HUES64 (cell line): ENCODE measurements at regions not wholly inside any gene's neighbourhood (a gene's known extent, or its start where the extent isn't known, plus 50 kb on each side); places are given as distances from the start of the nearest gene placed in this dataset.

Source experiments
- H3K27ac ChIP-seq: 2 replicates; pipeline ENCODE4 v1.7.0; 2013; ENCODE audit warnings: low read depth, low read length, inconsistent platforms
- H3K27me3 ChIP-seq: 2 replicates; pipeline ENCODE4 v1.6.1; 2013; ENCODE audit warnings: mild to moderate bottlenecking, low read length; ENCODE audit not compliant: insufficient read depth
- H3K36me3 ChIP-seq: 2 replicates; pipeline ENCODE4 v1.6.1; 2013; ENCODE audit warnings: mild to moderate bottlenecking, low read length; ENCODE audit not compliant: insufficient read depth
- H3K4me1 ChIP-seq: 2 replicates; pipeline ENCODE4 v1.6.1; 2013; ENCODE audit warnings: mild to moderate bottlenecking, low read length, moderate library complexity; ENCODE audit not compliant: insufficient read depth
- H3K4me3 ChIP-seq: 2 replicates; pipeline ENCODE4 v1.5.1; 2013; ENCODE audit warnings: mild to moderate bottlenecking, low read length, moderate library complexity
- H3K9ac ChIP-seq: 2 replicates; pipeline ENCODE4 v1.6.1; 2013; ENCODE audit warnings: mild to moderate bottlenecking, low read depth, low read length
- H3K9me3 ChIP-seq: 2 replicates; pipeline ENCODE4 v1.6.1; 2013; ENCODE audit warnings: low read depth, low read length; ENCODE audit not compliant: insufficient read depth
- WGBS: fragments of 150-250, 120-280 bp; methylation state at CpG from one replicate; pipeline ENCODE4 v1.1.7; 2013; ENCODE audit warnings: missing lambda C conversion rate; 5-methylcytosine and 5-hydroxymethylcytosine counted together

GRCh38 chr1:38330799-38331198, 284.2 kb upstream of the POU3F1 start:
- no peak overlapping the region for H3K27ac ChIP-seq
- no peak overlapping the region for H3K9ac ChIP-seq
- no peaks in the 10 kb centered on the region for H3K9me3 ChIP-seq
- WGBS = 85% methylated on average over 5 of the region's 5 CpGs
- H3K36me3 ChIP-seq = no peaks in the 10 kb centered on the region
- no peaks in the 10 kb centered on the region for H3K4me1 ChIP-seq
- no peaks in the 10 kb centered on the region for H3K27me3 ChIP-seq
- no peak overlapping the region for H3K4me3 ChIP-seq

GRCh38 chr1:38329644-38330043, 283.1 kb upstream of the POU3F1 start:
- Histone ChIP-seq H3K4me1 (no peaks in the 10 kb centered on the region), H3K27ac (no peak overlapping the region), H3K9me3 (no peaks in the 10 kb centered on the region), H3K4me3 (no peak overlapping the region), H3K27me3 (no peaks in the 10 kb centered on the region), H3K36me3 (no peaks in the 10 kb centered on the region), H3K9ac (no peak overlapping the region)
- WGBS = 86% methylated on average over 1 of the region's 2 CpGs

GRCh38 chr1:38328278-38329035, 281.9 kb upstream of the POU3F1 start:
- H3K36me3 ChIP-seq = no peaks in the 10 kb centered on the region
- H3K27me3 ChIP-seq = no peaks in the 10 kb centered on the region
- WGBS = 95% methylated on average over 10 of the region's 10 CpGs
- H3K9ac ChIP-seq = no peak overlapping the region
- no peaks in the 10 kb centered on the region for H3K9me3 ChIP-seq
- H3K4me1 ChIP-seq = no peaks in the 10 kb centered on the region
- H3K4me3 ChIP-seq = no peak overlapping the region
- no peak overlapping the region for H3K27ac ChIP-seq

GRCh38 chr1:38327559-38327973, 281.0 kb upstream of the POU3F1 start:
- H3K27ac ChIP-seq = no peak overlapping the region
- WGBS = 87% methylated on average over 2 of the region's 2 CpGs
- H3K4me1 ChIP-seq = no peaks in the 10 kb centered on the region
- no peak overlapping the region for H3K4me3 ChIP-seq
- H3K36me3 ChIP-seq = no peaks in the 10 kb centered on the region
- no peaks in the 10 kb centered on the region for H3K9me3 ChIP-seq
- H3K9ac ChIP-seq = no peak overlapping the region
- no peaks in the 10 kb centered on the region for H3K27me3 ChIP-seq

- Histone ChIP-seq H3K4me1 (no peaks in the 10 kb centered on the region), H3K27me3 (no peaks in the 10 kb centered on the region), H3K4me3 (no peak overlapping the region), H3K9ac (no peak overlapping the region), H3K27ac (no peak overlapping the region), H3K9me3 (no peaks in the 10 kb centered on the region), H3K36me3 (no peaks in the 10 kb centered on the region)
- 96% methylated on average over 9 of the region's 9 CpGs for WGBS
These were observed 280.3 kb upstream of the POU3F1 start for GRCh38 chr1:38326856-38327255.

- no peak overlapping the region for H3K9ac ChIP-seq
- H3K36me3 ChIP-seq = no peaks in the 10 kb centered on the region
- no peak overlapping the region for H3K4me3 ChIP-seq
- H3K4me1 ChIP-seq = no peaks in the 10 kb centered on the region
- H3K27me3 ChIP-seq = no peaks in the 10 kb centered on the region
- H3K9me3 ChIP-seq = no peaks in the 10 kb centered on the region
- no peak overlapping the region for H3K27ac ChIP-seq
- 2% methylated on average over 3 of the region's 3 CpGs for WGBS
These were observed 279.5 kb upstream of the POU3F1 start for GRCh38 chr1:38326135-38326534.

- WGBS = 94% methylated on average over 2 of the region's 2 CpGs
- Histone ChIP-seq H3K27me3 (no peaks in the 10 kb centered on the region), H3K27ac (no peak overlapping the region), H3K9me3 (no peaks in the 10 kb centered on the region), H3K36me3 (no peaks in the 10 kb centered on the region), H3K4me1 (no peaks in the 10 kb centered on the region), H3K4me3 (no peak overlapping the region), H3K9ac (no peak overlapping the region)
These were observed 266.2 kb upstream of the POU3F1 start for GRCh38 chr1:38312753-38313152.

GRCh38 chr1:38310079-38310478, 263.5 kb upstream of the POU3F1 start:
- no peak overlapping the region for H3K9ac ChIP-seq
- H3K27ac ChIP-seq = no peak overlapping the region
- H3K9me3 ChIP-seq = no peaks in the 10 kb centered on the region
- WGBS = 90% methylated on average over 1 of the region's 1 CpG
- no peak overlapping the region for H3K4me3 ChIP-seq
- H3K36me3 ChIP-seq = no peaks in the 10 kb centered on the region
- H3K27me3 ChIP-seq = no peaks in the 10 kb centered on the region
- no peaks in the 10 kb centered on the region for H3K4me1 ChIP-seq

- no peaks in the 10 kb centered on the region for H3K4me1 ChIP-seq
- H3K4me3 ChIP-seq = no peak overlapping the region
- no peak overlapping the region for H3K27ac ChIP-seq
- H3K9ac ChIP-seq = no peak overlapping the region
- no peaks in the 10 kb centered on the region for H3K9me3 ChIP-seq
- no peaks in the 10 kb centered on the region for H3K27me3 ChIP-seq
- H3K36me3 ChIP-seq = no peaks in the 10 kb centered on the region
- 83% methylated on average over 2 of the region's 2 CpGs for WGBS
These were observed 262.2 kb upstream of the POU3F1 start for GRCh38 chr1:38308780-38309179.

- H3K27ac ChIP-seq = no peak overlapping the region
- WGBS = 95% methylated on average over 1 of the region's 1 CpG
- H3K4me1 ChIP-seq = no peaks in the 10 kb centered on the region; the same call in 1 of the 2 replicates
- no peak overlapping the region for H3K4me3 ChIP-seq
- H3K9me3 ChIP-seq = no peaks in the 10 kb centered on the region
- H3K36me3 ChIP-seq = no peaks in the 10 kb centered on the region
- no peak overlapping the region for H3K9ac ChIP-seq
- no peaks in the 10 kb centered on the region for H3K27me3 ChIP-seq
These were observed 259.1 kb upstream of the POU3F1 start for GRCh38 chr1:38305666-38306065.

GRCh38 chr1:38303843-38304242, 257.2 kb upstream of the POU3F1 start:
- H3K36me3 ChIP-seq = no peaks in the 10 kb centered on the region
- no peaks in the 10 kb centered on the region for H3K9me3 ChIP-seq
- no peak overlapping the region for H3K27ac ChIP-seq
- no peaks in the 10 kb centered on the region for H3K27me3 ChIP-seq
- no peaks in the 10 kb centered on the region; the same call in 1 of the 2 replicates for H3K4me1 ChIP-seq
- no peak overlapping the region for H3K9ac ChIP-seq
- H3K4me3 ChIP-seq = no peak overlapping the region
- 83% methylated on average over 1 of the region's 1 CpG for WGBS

GRCh38 chr1:38301040-38301439, 254.4 kb upstream of the POU3F1 start:
- no peaks in the 10 kb centered on the region; the same call in 1 of the 2 replicates for H3K4me1 ChIP-seq
- 73% methylated on average over 7 of the region's 7 CpGs for WGBS
- no peak overlapping the region for H3K9ac ChIP-seq
- no peaks in the 10 kb centered on the region for H3K27me3 ChIP-seq
- no peaks in the 10 kb centered on the region for H3K9me3 ChIP-seq
- H3K27ac ChIP-seq = no peak overlapping the region
- no peaks in the 10 kb centered on the region for H3K36me3 ChIP-seq
- H3K4me3 ChIP-seq = no peak overlapping the region
